ENCODE measurements at regions not wholly inside any gene's neighbourhood (a gene's known extent, or its start where the extent isn't known, plus 50 kb on each side); places are given as distances from the start of the nearest gene placed in this dataset.
"Not testable (repeated sequence)": the region's sequence is repeated elsewhere in the genome, so short reads cannot be mapped to it uniquely, and the experiment has no call there.

GRCh38 chr6:78505178-78505577 lies 362.2 kb upstream of the IRAK1BP1 start:
- no peak for DNase-seq (ENCODE audit: low spot score)

GRCh38 chr6:78511009-78511408 lies 356.3 kb upstream of the IRAK1BP1 start:
- DNase-seq (ENCODE audit: low spot score) = no peak

- DNase-seq (ENCODE audit: low spot score) = no peak
Observed at GRCh38 chr6:78513856-78514255, 353.5 kb upstream of the IRAK1BP1 start.

GRCh38 chr6:78515271-78515670 lies 352.1 kb upstream of the IRAK1BP1 start:
- DNase-seq (ENCODE audit: low spot score) = no peak

GRCh38 chr6:78517399-78517798 lies 350.0 kb upstream of the IRAK1BP1 start:
- no peak for DNase-seq (ENCODE audit: low spot score)

- DNase-seq (ENCODE audit: low spot score) = no peak
Observed at GRCh38 chr6:78523622-78524021, 343.7 kb upstream of the IRAK1BP1 start.

GRCh38 chr6:78525976-78526375 lies 341.4 kb upstream of the IRAK1BP1 start:
- no peak for DNase-seq (ENCODE audit: low spot score)

- DNase-seq (ENCODE audit: low spot score) = no peak
Observed at GRCh38 chr6:78526432-78526831, 340.9 kb upstream of the IRAK1BP1 start.

GRCh38 chr6:78528926-78529325 lies 338.4 kb upstream of the IRAK1BP1 start:
- no peak for DNase-seq (ENCODE audit: low spot score)

- DNase-seq (ENCODE audit: low spot score) = no peak
Observed at GRCh38 chr6:78530208-78530607, 337.1 kb upstream of the IRAK1BP1 start.

- no peak for DNase-seq (ENCODE audit: low spot score)
Observed at GRCh38 chr6:78533426-78533825, 333.9 kb upstream of the IRAK1BP1 start.

- no peak for DNase-seq (ENCODE audit: low spot score)
Observed at GRCh38 chr6:78533876-78534275, 333.5 kb upstream of the IRAK1BP1 start.

GRCh38 chr6:78538002-78538401 lies 329.3 kb upstream of the IRAK1BP1 start:
- no peak for DNase-seq (ENCODE audit: low spot score)

- not testable (repeated sequence) for DNase-seq (ENCODE audit: low spot score)
Observed at GRCh38 chr6:78547636-78548035, 319.7 kb upstream of the IRAK1BP1 start.

GRCh38 chr6:78551361-78551760 lies 316.0 kb upstream of the IRAK1BP1 start:
- DNase-seq (ENCODE audit: low spot score) = no peak

- no peak for DNase-seq (ENCODE audit: low spot score)
Observed at GRCh38 chr6:78552435-78552834, 314.9 kb upstream of the IRAK1BP1 start.

- no peak for DNase-seq (ENCODE audit: low spot score)
Observed at GRCh38 chr6:78554341-78554740, 313.0 kb upstream of the IRAK1BP1 start.

- DNase-seq (ENCODE audit: low spot score) = no peak
Observed at GRCh38 chr6:78559056-78559455, 308.3 kb upstream of the IRAK1BP1 start.

- DNase-seq (ENCODE audit: low spot score) = no peak
Observed at GRCh38 chr6:78561015-78561414, 306.3 kb upstream of the IRAK1BP1 start.

GRCh38 chr6:78565997-78566396 lies 301.4 kb upstream of the IRAK1BP1 start:
- DNase-seq (ENCODE audit: low spot score) = no peak

- DNase-seq (ENCODE audit: low spot score) = no peak
Observed at GRCh38 chr6:78570044-78570443, 297.3 kb upstream of the IRAK1BP1 start.

GRCh38 chr6:78577585-78577984 lies 289.8 kb upstream of the IRAK1BP1 start:
- no peak for DNase-seq (ENCODE audit: low spot score)

- no peak for DNase-seq (ENCODE audit: low spot score)
Observed at GRCh38 chr6:78578430-78578829, 288.9 kb upstream of the IRAK1BP1 start.

GRCh38 chr6:78580923-78581322 lies 286.4 kb upstream of the IRAK1BP1 start:
- DNase-seq (ENCODE audit: low spot score) = no peak

GRCh38 chr6:78583079-78583478 lies 284.3 kb upstream of the IRAK1BP1 start:
- DNase-seq (ENCODE audit: low spot score) = no peak

All from umbilical cord (tissue), 1 donor.